ENCODE measurements at regions not wholly inside any gene's neighbourhood (a gene's known extent, or its start where the extent isn't known, plus 50 kb on each side); places are given as distances from the start of the nearest gene placed in this dataset.
A peak's percentile ranks its signal among the peaks of the same experiment; 100 is the strongest.

DNA sequence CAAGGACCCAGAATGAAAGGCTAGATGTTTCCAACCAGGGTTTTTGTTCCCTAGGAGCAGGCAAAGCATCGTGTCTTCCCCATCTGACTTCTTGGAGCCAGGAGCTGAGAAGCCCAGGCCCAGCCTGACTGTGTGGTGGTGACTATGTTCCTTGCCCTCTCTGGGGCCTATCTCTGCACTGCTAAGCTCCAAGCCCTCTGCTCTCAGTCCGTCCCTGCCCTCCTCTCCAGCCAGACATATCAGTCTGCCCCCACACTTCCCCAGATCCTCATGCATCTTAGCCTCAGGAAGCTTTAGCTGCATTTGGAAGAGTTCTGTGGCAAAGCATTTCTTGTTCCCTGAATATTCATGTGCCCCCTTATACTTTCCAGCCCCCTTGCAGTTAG lies 196.6 kb downstream of the CYP26B1 start:
- DNase-seq: no peak

DNA sequence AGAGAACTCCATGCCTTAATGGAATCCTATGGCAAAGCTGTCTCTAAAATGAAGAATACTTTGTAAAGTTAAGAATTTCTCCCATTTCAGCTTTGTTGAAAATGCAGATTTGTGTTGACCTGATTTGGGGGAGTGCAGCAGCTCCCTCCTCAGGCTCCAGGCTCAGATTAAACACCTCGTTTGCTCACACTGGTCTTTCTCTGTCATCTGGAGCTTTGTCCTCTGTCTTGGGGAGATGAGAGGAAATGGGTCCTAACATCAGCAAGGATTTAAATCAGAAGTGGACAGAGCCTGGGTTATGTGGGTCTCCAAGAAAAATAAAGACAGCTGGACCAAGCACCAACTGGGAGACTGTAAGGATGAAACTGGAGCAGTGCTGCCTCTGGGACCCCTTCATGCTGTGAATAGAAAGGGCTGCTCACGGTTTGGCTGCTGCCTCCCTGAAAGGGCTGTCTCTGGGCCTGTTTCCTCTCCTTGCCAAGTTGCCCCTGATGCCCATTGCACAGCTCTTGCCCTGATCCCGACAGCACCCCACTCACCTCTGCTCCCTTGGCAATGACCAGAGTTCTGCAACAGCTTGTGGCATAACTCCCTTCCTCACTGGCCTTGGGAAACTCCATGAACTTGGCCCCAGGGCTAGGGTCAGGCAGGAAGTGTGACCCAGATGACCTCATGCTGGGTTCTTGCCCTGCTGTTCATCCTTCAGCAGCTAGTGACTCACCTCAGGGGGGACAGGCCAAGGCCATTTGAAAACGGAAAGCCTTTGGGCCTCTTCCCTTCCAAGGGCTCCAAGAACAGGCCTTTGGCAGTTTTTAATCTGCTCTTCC lies 197.2 kb downstream of the CYP26B1 start:
- DNase-seq: no peak

DNA sequence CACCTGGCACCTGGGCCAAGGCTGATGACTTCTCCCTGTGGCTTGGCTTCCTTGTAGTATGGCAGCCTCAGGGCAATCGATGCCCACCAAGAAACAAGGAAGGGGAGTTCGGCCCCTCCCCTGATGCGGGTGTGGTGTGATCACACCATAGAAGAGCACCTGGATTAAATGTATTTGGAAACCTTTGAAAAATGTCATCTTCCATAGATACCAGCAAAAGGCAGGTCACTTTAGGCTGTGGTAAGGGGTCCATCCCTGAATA lies 198.2 kb downstream of the CYP26B1 start:
- DNase-seq: peak; percentile 39

DNA sequence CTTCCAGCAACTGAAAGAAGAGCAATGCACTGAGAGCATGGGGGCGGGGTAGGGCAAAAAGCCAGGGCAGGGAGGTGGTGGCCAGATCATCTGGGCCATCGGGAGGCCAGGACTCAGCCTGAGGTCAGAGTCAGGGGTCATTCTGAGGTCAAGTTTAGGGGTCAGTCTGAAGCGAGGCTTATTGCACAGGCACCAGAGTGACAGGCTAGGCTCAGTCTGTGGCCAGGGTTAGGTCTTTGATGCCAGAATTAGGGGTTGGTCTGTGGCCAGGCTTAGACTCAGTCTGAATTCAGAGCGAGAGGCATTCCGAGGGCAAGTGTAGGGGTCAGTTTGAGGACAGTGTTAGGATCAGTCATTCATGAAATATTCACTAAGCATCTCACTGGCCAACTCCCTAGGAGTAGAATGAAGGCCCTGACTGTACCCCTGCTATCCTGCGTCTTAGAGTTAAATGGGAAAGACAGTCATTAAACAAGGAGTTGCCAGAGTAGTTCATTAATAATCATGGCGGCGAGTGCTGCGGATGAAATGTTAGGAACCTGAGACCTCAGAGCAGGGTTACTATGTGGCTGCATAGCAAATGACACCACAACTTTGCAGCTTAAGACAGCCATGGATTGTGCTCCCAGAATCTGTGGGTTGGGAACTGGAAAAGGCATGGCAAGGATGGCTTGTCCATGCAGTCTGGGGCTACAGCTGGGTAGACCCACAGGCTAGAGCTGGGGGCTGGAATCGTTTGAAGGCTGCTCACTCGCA lies 198.7 kb downstream of the CYP26B1 start:
- DNase-seq: no peak

DNA sequence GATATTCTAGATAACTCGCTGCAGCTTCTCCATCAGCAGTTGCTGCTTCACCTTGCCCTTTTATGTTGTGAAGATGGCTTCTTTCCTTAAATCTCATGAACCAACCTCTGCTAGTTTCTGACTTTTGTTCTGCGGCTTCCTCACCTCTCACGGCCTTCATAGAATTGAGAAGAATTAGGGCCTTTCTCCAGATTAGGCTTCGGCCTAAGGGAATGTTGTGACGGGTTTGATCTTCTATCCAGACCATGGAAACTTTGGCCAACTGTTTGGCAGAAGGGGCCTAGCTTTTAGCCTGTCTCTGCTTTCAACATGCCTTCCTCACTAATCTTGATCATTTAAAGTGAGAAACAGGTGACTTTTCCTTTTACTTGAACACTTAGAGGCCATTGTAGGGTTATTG lies 199.9 kb downstream of the CYP26B1 start:
- DNase-seq: no peak

DNA sequence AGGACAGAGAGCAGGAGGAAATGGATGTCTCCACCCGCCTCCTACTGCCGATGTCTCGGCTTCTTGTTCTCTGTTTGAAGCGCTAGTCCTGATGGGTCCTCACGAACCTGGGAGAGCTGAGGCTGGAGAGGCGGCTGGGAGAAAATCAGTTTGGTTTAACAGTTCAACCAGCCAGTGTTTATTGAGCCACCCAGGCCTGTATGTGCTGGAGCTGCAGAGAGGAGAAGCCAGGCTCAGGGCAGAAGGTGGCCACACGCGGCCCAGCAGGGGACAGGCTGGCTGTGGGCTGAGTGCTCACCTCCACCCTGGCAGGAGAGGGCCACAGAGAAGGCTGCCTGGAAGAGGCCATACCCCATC lies 202.1 kb downstream of the CYP26B1 start:
- DNase-seq: no peak

DNA sequence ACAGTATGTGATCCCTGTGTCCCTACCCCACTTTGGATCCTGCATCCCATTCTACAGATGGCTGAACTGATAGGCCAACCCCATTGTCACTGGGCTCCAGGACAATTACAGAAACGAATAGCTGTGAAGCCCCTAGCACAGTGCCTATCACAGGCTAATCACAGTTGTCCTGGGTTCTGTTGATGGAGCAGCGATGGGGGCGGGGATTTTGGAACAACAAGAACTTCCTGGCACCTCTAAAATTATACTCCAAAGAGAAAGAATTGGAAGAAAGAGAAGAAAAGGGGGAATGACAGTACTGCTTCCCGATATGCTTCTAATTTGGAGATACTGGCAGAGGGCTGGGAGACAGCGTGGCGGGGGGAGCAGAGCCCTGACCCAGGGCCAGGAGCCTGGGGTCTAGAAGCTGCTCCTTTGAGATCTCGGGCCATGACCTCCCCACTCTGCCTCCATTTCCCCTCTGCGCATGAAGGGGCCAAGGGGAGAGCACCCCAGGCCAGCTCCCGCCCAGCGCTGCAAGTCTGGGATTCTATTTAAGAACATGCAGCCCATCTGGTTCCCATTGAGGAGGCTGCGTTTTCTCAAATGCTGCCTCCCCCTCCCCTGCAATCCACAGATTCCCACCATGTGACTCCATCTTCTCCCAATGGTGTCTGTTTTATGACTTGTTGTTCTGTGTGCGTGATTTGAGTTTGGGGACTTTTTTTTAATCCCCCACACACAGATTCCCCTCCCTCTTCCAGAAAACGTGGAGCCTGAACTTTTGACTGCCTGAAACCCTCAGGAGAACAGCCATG lies 202.7 kb downstream of the CYP26B1 start:
- DNase-seq: no peak

DNA sequence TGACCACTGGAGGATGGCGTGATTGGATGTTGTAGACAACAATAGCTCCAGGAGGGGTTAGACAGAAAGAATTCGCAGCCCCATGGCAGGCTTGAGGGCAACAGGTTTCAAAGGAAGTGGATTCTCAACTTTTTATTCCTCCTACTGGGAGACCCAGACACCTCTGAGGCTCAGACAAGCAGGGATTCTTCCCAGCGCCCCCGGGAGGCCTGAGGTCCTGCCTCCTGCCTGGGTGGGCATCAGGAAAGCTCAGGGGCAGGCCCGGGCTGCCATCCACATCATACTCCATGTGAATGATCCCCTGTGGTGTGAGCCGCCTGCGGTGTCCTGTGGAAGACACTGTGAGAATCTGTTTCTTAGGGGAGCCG lies 203.5 kb downstream of the CYP26B1 start:
- DNase-seq: no peak

DNA sequence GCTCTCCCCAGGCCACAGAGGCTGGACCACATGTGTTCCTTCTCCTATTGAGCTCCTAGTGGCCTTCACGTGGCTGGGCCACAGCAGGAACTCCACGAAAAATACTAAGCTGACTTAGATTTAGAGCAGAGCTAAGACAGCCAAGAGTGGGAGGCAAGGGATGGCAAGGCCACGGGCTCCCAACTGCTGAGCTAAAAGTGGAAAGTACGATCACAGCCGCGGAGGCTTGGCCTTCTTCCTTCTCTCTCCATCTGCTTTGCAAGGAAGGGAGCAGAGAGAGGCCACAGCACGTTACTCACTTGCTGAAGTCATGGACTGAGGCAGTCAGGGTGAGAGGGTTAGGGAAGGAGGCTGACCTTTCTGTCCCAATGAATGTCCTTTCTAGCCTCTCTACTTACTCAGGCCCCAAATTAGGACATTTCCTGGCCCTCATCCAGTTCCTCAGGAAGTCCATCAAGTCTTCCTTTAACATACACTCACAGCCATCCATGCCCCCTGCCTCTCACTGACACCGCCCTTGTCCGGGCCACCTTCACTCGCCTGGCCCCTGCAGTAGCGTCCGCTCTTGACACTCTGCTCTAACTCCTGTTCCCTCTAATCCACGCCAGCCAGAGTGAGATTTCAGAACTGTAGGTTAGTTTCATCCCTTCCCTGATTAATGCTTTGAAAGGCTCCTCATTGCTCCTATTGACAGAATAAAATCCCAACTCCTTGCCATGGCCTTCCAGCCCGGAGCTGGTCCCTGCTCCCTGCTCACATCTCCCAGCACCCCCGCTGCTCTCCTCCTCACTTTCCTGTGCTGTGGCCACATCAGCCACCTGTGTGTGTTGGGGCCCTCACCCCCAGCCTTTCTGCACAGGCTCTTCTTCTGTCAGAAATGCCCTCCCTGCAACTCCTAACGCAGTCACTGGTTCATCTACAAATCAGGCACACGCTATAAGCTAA lies 204.2 kb downstream of the CYP26B1 start:
- DNase-seq: peak; percentile 34

DNA sequence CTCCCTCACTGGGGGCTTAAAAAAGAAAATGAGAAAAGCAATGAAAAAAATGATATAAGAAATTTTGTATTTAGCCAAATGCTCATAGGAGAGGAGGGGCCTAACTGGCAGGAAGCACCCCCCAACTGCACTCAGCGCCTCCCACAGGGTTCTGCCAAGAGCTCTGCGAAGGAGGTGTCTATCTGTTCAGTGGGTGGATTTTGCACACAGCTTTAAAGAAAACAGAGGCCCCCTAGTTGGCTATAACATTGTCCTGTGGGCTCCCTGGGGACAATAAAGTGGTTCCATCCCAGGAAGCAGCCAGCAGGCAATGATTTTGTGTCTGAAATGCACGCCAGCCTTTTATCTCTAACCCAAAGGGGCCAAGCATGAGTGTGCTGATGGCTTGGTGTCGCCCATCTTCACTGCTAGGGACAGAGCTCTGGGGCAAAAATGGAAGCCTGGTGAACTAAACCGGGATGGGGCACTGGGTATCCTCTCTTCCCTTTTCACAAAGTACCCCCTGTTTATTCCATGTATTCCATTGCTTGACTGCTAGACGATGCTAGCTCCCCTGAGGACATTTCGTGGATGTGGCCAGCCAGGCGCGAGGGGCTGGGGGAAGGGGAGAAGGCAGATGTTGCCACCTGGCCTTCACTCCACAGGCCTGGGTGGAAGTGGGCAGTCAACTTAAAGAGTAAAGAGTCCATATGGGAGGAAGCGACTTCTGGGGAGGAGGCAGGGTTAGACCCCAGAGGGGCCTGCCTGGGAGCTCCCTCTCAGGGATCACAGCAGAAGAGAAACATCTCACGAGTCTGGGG lies 205.7 kb downstream of the CYP26B1 start:
- DNase-seq: peak; percentile 56

DNA sequence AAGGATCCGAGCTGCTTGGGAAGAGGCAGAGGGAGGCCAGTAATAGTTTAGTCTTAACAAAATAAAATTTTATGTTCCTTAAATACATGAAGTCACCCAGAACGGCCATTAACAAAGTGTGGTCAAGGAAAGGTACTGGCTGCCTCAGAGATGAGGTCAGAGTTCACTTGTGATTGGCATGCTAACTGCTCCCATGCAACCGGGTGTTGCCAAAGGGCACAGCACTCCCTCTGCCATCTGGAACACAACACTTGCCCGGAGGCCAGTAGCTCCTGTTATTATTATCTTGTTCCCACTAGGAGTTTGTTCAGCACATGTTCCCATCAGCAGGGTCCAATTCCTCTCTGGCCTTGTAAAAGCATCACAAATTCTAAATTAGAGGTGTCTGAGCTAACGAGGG lies 207.0 kb downstream of the CYP26B1 start:
- DNase-seq: peak; percentile 50

DNA sequence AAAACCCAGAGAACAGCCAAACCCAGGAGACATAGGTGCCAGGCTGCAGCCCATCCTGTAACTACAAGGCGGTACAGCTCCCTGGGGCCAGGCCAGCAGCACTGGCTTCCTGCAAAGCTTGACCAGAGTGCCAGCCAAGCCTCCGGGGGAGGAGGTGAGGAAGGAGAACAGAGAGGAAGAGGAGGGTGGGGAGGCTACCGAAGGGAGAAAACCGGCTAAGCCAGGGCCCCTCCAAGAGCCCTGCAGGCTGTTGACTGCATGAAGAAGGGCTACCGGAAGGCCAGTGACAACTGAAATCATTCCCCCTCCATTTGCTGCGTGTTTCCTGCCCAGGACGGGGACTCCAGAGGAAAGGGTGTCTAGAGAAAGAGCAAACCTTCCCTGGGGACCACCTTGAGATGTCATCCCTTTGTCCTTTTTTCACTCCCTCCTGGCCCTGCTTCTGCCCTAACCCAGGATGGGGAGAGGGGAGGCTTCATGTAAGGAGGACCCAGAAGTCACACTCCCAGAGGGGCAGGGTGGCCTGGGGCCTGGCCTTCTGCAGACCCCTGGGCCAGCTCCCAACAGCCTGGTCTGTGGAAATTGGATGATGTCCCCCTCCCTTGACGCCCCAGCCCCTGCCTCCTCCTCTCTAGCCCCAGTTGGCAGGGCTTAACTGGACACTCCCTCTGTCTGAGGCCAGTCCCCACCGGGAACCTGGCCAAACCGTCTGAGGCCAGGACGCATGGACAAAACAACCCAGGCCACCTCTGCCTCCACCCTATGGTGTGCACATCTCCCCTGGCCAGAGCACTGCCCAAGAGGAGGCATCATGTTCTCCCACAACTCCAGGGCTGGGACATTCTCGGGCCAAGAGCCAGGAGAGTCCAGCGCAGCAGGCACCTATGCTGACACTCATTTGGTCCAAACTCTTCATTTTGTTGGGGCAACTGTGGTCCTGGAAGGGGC lies 207.8 kb downstream of the CYP26B1 start:
- DNase-seq: no peak

DNA sequence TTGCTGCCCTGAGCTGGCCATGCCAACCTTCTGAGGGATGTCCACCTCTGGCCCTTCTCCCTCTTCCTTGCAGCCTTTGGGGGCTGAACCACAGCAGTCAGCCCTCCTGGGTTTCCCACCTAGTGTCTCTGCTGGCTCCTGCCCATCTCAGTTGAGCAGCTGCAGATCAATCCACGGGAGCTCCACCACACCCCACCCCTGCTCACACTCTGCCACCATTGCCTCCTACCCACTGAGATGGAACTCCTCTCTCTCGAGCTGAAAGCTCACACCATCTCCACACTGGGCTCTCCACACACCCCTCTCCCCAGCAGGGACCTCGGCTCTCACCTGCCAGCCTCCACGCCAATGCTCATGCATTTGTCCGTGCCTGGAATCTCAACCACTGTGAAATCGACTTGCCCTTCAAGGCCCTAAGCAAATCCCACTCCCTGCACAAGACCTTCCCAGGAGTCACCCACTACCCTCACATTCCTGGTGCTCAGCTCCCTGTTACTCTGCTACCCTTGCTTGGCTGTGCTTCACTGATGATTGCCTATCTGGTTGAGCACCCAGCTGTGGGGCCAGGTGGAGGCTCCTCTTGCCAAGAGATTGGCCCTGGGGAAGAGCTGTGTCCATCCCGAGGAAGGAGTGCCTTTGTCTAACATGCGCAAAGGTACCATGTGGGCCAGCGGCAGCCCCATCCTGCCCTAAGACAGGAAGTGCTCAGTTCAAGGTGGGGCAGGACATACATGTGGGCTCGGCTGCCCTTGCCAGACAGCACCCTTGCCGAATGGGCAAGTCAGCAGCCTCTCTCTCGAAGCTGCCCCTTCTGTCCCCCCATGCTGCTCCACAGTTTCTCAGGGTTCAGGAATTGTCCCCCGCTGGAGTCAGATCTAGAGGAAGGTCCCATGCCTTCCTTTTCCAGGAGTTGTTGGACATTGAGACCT lies 208.7 kb downstream of the CYP26B1 start:
- peak; percentile 39 for DNase-seq

DNA sequence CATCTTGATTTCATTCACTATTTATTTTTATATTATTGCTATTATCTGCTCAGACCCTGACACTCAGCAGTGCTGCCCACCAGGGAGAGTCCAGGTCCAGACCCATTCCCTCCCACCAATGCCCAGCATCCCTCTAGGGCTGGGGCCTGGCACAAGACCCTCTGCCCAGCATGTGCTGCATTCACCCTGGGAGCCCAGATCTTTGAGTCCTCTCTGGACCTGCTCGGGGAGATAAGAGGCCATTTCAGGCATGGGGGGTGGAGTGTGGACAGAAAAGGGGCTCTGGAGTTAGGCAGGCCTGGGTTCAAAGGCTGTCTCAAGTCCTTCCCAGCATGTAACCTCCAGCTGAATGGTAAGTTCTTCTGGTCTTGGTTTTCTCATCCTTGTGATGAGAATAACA lies 209.6 kb downstream of the CYP26B1 start:
- peak; percentile 51 for DNase-seq

DNA sequence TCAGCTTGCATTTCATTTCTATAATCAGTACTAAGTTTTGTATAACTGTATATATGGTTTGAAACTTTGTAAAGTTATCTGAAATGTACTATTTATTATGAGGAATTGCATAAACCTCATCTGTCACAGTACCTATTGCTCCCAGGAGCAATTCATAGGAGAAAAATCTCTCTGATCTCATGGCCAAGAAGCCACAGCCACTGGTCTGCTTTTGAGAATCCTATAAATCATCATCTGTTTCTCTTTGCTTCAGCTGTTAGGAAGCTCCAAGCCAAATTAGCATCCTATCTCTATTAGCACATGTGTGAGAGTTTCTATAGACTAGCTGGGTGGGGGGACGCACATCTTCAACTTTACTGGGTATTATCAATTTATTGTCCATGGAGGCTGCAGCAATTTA lies 210.3 kb downstream of the CYP26B1 start:
- DNase-seq: no peak

DNA sequence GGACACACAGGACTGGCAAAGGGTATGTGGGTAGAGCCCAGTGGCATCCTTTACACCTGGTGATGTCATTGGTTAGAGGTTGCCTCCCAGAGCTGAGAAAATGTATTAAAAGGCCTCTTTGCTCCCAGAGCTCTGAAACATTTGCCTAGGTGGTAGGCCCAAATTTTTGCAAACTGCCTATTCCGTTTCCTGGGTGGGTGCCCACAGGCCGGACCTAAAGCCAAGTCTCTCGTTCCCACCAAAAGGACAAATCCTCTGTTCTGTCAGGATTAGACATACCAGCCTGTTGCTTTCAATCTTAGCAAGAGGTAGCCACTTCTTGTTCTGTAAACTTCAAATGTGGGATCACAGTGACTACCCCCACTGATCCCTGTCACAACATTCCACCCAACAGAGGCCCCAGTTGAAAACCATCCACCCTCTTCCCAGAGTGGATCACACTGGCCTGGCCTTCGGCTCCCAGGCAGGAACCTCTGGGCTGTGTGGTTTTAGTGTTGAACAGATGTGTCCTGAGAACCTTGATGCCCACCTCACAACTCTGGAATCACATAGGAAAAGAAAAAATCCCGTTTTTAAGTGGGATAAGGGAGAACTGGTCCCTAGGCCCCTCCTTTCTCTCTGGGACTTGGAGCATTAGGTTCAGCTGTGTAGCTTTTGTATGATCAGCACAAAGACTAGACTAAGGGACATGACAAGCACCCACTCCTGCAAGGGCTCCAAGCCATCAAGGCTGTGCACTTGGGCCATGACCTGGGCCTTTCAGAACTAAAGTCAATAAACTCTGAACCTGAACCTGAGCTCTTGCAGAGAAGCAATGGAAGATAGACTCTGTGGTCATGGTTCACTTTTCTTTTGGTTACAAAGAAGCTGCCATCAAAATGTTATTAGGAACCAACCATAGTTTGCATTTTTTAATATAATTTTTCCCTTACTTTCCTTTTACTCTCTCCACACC lies 211.3 kb downstream of the CYP26B1 start:
- DNase-seq: no peak

DNA sequence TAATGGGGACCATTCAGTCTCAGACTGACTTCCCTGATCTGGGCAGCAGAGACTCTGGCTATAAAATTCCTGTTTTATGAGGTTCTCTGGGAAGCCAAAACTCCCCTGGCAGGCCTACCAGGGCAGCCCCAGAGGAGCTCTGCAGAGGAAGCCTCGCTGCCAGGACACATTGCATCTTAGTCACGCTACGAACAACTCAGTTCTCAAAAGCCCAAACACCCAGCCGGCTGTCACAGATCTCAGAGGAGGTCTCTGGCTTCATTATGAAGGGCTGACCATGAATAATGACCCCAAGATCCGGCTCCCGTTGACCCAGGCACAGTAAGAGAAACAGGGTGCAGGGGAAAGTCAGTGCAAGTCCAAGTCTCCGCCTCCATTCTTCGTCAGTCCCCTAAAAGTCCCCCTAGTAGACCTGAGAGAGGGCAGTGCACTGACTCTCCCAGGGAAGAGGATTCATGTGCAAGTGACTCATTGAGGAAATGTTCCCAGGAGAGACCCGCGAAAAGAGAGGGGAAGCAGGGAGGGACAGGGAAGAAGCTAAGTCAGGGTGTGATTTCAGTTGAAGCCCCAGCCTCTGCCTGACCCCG lies 212.3 kb downstream of the CYP26B1 start:
- DNase-seq: no peak

Measured in activated effector memory CD4-positive, alpha-beta T cell treated with anti-CD3 and anti-CD28 coated beads, Interleukin-2, amount 50 U/mL, for 16 hours (primary cell).